Astrocyte of the hippocampus (primary cell): ENCODE measurements at regions not wholly inside any gene's neighbourhood (a gene's known extent, or its start where the extent isn't known, plus 50 kb on each side); places are given as distances from the start of the nearest gene placed in this dataset.
A peak's percentile ranks its signal among the peaks of the same experiment; 100 is the strongest.

ENCODE experiments used
- DNase-seq: peaks from one replicate; pipeline ENCODE4 v3.0.0; 2011; ENCODE audit warnings: low read depth, low spot score

DNA sequence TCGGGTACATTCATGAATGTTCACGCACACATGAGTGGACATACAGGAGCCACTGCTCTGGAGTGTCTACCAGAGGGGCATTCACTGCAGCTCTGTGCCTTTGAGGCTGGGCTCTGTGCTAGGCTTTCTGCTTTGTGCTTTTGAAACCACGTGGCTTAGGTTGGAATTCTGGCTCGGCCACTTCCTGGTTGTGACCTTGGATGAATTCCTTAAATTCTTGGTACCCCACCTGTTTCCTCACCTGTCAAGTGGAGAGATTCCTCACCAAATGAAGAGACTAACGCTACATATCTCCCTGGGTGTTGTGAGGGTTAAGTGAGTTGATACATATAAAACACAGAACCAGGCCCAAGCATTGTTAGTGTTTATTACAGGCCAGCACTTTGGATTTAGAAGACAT, 842.8 kb downstream of the VRK1 start:
- no peak for DNase-seq

DNA sequence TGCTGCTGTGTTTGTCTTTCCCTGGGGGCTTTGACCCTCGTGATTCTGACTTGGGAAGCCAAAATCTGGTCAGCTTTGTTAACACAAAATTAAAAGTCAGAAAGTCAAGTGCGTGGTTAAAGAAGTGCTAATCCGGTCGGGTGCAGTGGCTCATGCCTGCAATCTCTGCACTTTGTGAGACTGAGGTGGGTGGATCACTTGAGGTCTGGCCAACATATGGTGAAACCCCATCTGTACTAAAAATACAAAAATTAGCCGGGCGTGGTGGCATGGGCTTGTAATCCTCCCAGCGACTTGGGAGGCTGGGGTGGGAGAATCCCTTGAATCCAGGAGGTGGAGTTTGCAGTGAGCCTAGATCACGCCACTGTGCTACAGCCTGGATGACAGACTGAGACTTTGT, 844.6 kb downstream of the VRK1 start:
- DNase-seq = no peak

DNA sequence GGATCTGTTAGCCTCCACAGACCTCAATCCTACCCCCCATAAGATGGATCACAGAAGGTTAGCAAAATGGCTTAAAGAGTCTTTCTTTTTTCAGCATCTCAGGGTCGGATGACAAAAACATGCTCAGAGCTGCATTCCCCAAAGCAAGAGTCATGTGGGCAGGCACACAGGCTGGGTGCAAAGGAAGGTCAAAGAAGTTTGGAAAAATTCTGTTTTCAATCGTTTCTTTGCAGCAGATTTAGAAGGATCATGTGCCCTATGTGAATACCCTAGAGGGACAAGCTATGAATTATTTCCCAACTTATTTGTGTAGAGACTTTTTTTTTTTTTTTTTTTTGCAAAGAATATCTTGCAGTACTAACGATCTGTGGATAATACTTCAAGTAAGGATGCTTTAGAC, 845.4 kb downstream of the VRK1 start:
- DNase-seq = no peak

DNA sequence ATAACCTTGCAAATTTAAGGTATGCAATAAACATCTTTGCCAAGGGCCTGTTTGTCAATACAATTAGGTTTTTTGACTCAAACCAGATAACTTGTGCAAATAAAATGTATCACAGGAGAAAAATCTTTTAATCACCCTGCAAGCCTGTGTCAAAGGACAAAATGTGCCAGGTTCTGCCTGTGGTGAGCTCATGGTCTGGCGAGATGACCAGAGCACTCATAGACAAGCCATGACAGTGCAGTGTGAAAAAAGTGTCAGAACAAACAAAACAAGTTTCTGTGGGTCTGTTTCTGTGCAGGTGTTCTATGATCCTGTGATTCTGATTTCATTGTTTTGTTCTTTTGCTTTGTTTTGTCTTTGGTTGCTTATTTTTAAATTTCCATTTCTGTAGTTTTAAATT, 847.2 kb downstream of the VRK1 start:
- no peak for DNase-seq

DNA sequence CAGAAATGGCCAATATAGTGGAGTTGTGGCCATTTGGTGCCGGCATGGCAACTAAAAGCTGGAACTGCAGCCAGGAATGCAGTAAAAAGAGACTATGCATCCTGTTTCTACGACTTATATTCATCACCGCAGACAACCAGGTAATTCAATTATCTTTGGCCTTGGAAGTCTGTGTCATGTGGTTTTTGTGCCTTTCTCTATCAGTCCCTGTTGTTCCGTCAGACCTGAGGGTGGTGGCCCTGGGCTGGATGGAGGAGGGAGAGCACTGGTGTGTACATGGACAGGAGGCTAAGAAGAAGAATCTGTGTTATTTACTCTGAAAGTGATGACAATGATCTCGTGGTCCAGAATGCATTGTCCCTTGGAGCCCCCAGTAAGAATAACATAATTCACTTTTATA, 852.6 kb downstream of the VRK1 start:
- no peak for DNase-seq

DNA sequence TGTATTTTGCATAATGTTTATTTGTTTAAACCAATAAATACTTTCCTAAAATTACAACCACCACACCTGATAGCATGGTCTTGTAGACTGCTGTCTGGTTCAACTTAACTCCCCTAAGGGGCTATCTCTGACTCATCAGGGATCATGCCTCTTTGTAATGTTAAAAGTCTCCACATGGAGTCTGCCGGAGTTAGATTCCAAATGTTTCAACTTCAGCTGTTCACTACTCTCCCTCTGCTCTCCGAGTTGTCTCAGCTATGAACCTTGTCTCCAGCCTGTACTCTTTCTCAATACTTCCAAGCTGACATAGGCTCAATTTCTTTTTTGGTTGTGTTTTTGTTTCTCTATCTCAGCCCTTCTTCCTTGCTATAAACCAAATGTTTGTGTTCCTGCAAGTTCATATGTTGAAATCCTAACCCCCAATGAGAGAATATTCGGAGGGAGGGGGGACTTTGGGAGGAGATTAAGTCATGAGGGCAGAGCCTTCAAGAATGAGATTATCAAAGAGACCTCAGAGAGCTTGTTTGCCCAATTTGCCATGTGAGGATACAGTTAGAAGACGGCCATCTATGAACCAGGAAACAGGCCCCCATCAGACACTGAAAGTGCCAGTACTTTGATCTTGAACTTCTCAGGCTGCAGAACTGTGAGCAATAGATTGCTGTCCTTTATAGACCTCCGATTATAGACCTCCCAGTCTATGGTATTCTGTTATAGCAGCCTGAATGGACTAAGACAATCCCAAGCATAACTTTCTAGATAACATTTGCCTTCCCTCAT, 858.2 kb downstream of the VRK1 start:
- no peak for DNase-seq

DNA sequence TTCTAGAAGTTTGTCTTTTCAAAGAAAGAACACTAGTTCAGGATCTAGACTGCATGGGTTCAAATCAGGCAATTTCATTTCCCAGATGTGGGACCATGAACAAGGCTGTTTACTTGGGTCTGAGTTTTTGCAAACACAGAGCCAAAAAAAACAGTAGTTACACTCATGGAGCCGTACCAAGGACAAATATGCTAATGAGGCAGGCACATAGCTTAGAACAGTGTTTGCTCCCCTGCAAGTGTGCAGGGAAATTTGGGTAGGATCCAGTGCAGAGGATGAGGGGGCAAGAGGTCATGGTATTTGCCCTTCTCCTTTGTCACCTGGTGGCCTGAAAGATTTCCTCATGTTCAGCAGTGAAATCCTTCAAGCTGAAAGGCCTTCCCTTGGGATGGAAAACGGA, 860.4 kb downstream of the VRK1 start:
- DNase-seq = peak; percentile 15

DNA sequence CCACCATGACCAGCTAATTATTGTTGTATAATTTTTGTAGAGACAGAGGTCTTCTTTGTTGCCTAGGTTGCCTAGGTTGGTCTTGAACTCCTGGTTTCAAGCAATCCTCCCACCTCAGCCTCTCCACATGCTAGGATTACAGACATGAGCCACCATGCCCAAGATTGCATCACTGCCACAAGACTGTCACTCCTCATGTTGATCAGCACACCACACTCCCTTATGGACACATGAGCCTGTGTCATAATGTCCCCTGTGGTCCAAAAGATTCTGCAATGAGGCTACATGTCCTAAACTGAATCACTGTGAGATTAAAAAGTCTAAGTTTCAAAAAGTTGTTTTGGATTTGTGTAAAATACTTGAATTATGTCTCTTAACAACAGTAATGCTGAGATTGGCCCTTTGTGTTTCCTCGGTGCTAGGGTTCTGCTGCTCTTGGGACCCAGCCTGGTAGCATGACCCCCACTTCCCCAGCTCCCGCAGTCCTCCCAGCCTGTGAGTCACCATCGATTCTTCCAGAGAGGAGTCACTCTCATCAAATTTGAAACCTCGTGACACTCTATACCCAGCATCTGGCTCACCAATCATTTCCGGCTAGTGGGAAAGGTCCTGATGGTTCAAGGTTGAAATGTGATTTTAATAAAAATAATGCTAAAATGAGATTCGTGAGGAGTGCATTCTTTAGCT, 890.9 kb downstream of the VRK1 start:
- no peak for DNase-seq

DNA sequence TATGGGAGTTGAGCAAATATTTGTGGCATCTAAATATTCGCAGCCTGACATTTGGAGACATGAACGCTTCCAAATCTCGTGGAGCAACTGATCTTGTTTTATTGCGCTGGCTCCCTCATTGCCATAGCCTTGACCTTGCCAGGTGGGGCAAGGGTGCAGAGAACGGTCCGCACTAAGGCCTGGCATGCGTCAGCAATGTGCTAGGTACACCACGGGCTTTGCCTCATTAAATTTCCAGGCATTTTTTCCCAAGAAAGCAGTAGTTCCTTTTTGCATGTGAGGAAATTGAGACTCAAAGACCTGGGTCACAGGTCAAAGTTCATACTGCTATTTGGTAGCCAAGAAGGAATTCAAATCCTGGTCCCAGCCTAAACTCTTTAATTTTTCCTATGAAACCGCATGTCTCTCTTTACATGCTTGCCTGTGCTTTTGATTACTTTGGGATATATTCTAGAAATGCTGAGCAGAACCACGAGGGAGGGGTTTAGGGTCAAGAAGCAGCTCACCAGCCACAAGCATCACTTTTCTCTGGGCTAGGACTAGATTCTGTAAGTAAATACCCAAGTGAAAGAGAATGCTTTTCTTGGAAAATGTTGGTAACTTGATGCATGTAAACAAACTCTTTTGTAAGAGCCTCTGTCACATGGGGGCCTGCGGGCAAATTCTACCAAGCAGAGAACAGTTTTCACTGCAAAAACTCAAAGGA, 891.6 kb downstream of the VRK1 start:
- no peak for DNase-seq

DNA sequence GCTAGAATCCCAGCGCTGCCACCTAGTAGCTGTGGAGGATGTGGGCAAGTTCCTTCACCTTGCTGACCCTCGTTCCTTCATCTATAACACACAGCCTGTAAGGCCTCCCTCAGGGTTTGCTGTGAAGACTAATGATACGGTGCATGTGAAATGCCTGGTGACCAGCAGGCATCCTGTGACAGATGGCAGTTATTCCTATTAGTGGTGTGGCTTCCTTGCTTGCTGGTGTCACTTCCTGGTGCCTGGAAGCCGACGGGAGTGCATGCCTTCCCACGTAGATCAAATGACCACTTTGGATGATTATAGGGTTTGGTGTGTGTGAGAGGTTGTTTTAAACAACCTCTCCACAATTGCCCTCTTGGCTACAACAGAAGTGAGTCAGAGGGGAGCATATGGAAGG, 894.9 kb downstream of the VRK1 start:
- DNase-seq = no peak

DNA sequence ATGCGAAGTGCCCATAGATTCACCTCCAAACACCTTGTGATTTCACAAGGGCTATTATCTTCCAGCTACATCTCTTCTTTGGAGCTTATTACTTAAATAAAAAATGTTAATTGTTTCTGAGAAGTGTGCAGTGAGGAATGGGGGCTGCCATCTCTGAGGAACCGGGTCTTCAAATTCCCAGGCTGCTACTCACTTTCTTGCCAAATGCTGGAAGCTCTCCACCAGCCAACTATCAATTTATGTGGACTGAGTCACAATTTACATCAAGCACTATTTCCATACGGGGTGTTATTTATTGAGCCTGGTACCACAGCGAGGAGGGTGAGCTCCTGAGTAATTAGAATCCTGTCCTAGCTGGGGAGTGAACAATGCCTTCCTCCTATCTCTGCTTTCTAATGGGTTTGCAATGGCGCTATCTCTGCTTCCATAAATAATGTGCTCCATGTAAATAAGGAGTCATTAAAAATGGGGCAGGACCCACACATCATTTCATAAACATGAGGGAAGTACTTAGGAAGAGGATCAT, 898.3 kb downstream of the VRK1 start:
- peak; percentile 3 for DNase-seq

DNA sequence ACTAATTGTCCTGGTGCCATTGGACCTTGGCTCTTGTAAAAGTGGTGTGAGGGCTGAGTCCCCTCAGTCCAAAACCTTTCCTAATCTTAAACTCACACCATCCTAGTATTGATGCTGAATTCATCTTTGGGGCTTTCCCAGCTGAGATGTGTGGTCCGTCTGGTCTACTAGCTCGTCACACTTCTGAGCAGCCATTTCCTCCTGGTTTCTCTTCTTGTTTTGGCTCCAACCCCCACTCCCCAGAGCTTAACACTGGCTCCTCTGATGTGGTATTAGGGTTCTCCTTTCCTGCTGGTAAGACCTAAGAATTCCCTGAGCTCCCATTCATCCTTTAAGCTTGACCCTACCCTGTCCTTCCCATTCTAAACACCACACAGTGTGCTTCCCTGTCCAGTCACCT, 900.6 kb downstream of the VRK1 start:
- DNase-seq = no peak

DNA sequence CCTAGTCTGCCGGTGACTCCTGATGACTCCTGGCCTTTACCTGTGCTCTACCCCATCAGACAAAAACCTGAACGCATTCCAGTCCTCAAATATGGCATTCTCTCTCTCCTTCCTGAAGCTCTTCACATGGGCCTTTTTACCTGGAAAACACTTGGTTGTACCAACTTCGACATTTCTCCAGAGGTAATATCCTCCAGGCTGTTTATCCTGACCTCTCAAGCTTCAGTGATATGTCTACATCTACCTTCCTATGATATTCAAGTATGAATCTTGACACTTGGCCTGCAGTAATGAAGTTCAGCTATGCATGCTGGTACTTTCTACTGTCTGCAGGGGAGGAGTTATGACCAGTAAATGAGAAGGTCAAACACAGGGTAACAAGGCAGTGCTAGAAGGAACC, 901.8 kb downstream of the VRK1 start:
- no peak for DNase-seq

DNA sequence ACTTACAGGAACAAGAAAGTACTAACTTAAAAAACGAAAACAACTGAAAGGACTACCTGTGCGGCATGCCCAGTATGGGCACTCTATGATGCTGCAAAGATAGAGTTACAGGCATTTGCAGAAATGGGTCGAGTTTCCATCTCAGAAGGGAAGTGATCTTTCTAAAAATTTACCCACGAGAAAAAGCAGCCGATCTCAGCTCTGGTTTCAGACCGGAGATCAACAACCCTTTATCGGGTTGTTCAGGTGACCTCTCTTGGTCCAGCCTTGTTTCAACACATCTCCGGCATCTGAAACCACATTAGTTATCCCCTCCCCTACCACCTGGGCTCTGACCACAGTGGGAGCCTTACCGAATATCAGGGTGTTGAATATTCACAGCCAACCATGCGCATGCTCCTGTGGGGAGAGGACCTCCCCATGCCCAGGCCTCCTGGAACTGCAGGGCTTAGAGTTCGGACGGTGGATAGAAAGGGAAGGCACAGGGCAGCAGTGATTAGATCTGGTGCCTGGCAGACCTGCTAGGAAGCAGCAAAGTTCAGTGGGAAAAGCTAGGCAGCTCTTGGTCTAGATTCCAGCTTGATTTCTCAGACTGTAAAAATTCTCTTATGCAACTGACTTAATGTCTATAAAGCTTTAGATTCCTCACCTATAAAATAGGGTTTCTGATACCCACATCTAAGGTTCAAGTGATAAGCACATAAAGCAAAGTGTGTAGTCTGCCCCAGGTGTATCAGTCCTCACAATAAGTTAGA, 906.0 kb downstream of the VRK1 start:
- no peak for DNase-seq

DNA sequence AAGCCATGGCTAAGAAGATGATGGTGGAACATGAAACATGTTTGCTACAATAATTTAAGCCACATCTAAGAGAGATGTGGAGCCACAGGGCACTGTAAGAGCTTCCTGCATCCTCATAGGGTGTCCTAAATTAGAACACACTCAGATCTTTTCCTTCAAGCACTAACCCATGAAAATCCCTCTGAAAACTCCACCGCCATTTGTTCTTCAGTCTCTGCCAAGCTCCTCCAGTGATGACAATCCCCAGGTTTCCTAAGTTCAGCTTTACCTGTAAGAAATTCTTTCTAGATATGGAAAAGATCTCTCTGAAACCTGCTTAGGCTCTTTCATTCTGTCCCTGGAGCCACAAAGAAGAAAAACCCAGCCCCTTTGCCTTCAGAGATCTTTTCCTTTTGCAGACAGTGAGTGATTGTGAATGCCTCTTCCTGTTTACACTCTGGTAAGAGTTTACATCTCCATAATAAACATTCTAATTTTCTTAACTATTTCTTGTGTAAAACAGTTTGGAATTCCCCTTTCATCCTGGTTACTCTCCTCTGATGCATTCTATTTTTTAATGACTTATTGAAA, 907.2 kb downstream of the VRK1 start:
- no peak for DNase-seq

DNA sequence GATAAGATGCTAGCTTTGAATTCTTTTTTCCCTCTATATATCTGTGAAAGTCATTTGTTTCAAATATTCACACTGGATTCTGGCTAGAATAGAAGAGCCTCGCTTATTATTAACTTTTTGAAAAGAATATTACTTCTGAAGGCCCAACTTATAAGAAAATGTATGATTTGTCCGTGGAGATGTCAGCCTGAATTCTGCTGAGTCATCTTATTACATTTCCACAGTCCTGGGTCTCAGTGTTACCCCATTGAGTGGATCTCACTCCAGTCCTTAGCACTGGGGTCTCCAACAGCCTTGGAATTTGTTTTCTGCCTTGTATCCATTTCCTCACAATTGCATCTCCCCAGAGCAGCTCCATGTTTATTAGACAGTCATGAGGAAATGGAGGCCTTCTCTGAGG, 907.9 kb downstream of the VRK1 start:
- DNase-seq = no peak

DNA sequence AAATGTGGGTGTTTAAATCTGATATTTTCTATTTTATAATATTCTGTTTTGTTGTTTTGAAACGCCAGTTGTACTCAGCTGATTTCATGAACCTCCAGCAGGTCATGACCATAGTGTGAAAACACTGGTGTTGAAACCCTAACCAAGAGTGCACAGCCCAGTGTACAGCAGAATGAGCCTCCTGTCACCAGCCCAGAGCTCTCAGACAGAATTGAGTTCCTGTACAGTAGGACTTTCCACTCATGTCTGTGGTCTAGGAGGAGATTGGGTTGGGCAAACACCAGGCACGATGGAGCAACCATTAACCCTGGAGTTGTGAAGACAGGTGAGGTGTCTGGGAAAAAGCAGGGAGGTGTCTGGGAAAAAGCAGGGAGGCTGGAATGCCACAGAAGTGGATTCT, 908.8 kb downstream of the VRK1 start:
- DNase-seq = no peak

DNA sequence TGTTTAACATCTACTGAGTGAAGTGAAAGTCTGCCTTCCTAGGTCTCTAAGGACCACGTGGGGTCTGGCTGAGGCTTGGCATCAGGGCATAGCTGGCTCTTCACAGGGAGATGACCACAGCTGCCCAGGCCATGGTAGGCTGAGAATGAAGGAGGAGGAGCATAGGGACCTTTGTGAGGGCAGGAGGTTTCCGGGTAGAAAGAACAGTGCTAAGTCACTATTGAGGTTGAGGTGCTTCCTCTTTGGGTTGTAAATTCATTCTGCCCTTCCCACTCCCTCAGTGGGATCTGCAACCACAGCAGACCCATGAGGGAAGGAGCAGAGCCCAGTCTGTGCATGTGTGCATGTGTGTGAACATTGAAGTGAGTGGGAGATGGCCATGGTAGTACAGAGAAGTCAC, 909.6 kb downstream of the VRK1 start:
- no peak for DNase-seq

DNA sequence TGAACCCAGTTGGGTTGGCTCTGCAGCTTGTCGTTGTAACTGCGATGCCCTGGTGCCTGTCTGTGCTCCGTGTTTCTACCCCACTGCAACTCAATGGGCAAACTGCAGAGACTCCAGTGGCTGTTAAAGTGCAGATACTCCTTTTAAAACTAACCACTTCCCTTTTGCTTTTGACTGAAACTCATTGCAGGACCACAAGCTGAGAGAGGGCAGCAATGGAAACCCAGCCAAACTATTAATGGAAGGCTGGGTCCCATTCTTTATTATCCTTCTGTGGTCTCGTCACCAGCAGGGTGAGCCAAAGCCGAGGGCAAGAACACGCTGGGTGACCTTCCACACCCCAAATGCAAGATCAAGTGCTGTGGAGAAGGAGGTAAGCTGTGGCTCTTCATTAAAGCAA, 910.4 kb downstream of the VRK1 start:
- DNase-seq = no peak

DNA sequence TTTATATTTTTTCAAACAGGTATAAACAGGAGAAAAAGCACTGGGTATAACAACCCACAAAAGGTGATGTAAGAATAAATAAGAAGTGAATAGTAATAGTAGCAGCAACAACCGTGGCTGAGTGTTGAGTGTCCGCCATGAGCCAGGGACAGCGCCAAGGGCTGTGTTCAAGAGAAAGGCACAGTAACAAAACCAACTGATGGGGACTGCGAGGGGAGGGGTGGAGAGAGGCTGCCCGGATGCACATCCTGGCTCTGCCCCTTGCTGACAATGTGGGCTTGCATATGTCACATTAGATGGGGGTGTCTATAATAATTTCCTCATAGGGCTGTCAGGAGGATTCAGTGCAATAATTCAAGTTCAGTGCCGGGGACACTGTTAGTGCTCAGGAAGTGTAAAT, 912.4 kb downstream of the VRK1 start:
- DNase-seq = no peak

DNA sequence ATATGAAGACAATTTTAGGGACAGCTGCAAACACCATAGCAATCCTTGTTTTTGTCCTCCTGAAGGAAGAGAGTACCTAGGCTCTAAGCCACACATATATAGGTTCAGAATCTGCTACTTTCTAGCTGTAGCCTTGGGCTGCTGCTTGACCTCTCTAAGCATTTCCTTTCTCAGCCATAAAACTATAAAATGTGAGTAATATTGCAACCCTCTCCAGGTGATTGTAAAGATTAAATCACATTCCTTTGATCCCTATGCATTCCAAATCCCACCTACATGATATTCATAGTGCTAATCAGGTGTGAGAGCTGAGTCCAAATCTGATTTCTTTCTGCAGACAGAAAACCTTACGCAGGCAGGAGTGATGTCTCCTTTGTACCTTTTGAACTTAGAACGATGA, 913.5 kb downstream of the VRK1 start:
- no peak for DNase-seq

DNA sequence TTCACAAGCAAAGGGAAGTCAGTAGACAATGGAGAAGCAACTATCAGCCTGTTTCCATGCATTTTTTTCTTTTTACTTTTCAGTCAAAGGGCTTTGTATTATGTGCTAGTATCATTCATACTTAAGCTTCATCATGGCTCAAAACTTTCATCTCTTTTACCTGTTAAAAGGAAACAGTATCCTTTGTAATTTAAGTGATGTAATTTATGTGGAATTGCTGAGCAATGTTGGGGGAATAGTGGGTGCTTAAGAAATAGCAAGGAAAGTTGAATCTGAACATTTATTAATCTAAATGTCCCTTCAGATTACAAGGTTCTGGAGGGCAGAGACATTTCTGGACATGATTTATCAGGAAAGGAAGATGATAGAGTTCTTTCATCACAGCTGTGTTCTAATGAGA, 915.3 kb downstream of the VRK1 start:
- no peak for DNase-seq
